Erythroblast (primary cell): ENCODE measurements at regions not wholly inside any gene's neighbourhood (a gene's known extent, or its start where the extent isn't known, plus 50 kb on each side); places are given as distances from the start of the nearest gene placed in this dataset.

ENCODE experiments used
- GATA1 ChIP-seq: IDR thresholded peaks from 2 replicates; pipeline ENCODE4 v1.6.1; 2011; ENCODE audit warnings: low read depth, mild to moderate bottlenecking, control low read depth, low read length, moderate library complexity
- POLR2A ChIP-seq: IDR thresholded peaks from 2 replicates; pipeline ENCODE4 v1.6.1; 2011; ENCODE audit warnings: mild to moderate bottlenecking, low read length

DNA sequence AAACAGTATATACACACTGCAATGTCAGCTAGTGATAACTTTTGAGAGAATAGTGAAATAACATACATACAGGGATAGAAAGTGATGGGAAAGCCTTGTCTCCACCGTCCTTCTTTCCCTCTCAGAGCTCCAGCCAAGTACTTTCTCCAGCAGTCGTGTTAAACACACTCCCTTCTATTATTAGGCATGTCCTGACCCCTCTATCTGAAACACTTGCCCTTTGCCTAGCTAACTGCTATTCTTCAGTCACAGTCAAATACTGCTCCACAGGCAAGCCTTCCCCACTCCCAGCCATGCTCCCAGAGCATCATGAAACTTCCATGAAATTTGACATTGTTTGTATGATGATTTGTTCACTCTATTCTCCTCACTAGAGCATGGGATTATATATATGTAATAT, 291.1 kb downstream of the TRIML1 start:
- TF ChIP-seq POLR2A, result no peak
- TF ChIP-seq GATA1, result no peak
